HG02571 (cell line): ENCODE measurements at regions not wholly inside any gene's neighbourhood (a gene's known extent, or its start where the extent isn't known, plus 50 kb on each side); places are given as distances from the start of the nearest gene placed in this dataset.
"Not testable (repeated sequence)": the region's sequence is repeated elsewhere in the genome, so short reads cannot be mapped to it uniquely, and the experiment has no call there.

Source experiments
- ATAC-seq: cut with Tn5 transposase; IDR thresholded peaks from one replicate; pipeline ENCODE4 v1.9.1; 2021; ENCODE audit warnings: mild to moderate bottlenecking, moderate library complexity; ENCODE audit not compliant: unreplicated experiment

- peak; percentile 96 for ATAC-seq
Observed at GRCh38 chr1:229856009-229856650, 210.9 kb upstream of the GALNT2 start.

GRCh38 chr1:229857585-229857984 lies 209.5 kb upstream of the GALNT2 start:
- no peak for ATAC-seq

- no peak for ATAC-seq
Observed at GRCh38 chr1:229859026-229859425, 208.0 kb upstream of the GALNT2 start.

- ATAC-seq = no peak
Observed at GRCh38 chr1:229860926-229861325, 206.1 kb upstream of the GALNT2 start.

GRCh38 chr1:229862017-229862774 lies 204.8 kb upstream of the GALNT2 start:
- no peak for ATAC-seq

GRCh38 chr1:229863651-229864545 lies 203.1 kb upstream of the GALNT2 start:
- ATAC-seq = no peak

GRCh38 chr1:229864686-229865230 lies 202.3 kb upstream of the GALNT2 start:
- no peak for ATAC-seq

- not testable (repeated sequence) for ATAC-seq
Observed at GRCh38 chr1:229865321-229865720, 201.7 kb upstream of the GALNT2 start.

- ATAC-seq = no peak
Observed at GRCh38 chr1:229867726-229868125, 199.3 kb upstream of the GALNT2 start.

- no peak for ATAC-seq
Observed at GRCh38 chr1:229869240-229869639, 197.8 kb upstream of the GALNT2 start.

- no peak for ATAC-seq
Observed at GRCh38 chr1:229869687-229870086, 197.4 kb upstream of the GALNT2 start.

- no peak for ATAC-seq
Observed at GRCh38 chr1:229870381-229870780, 196.7 kb upstream of the GALNT2 start.

GRCh38 chr1:229871078-229871676 lies 195.9 kb upstream of the GALNT2 start:
- no peak for ATAC-seq

GRCh38 chr1:229874136-229874535 lies 192.9 kb upstream of the GALNT2 start:
- ATAC-seq = no peak

- ATAC-seq = no peak
Observed at GRCh38 chr1:229874609-229875008, 192.4 kb upstream of the GALNT2 start.

- no peak for ATAC-seq
Observed at GRCh38 chr1:229875086-229875485, 192.0 kb upstream of the GALNT2 start.

- no peak for ATAC-seq
Observed at GRCh38 chr1:229879746-229880145, 187.3 kb upstream of the GALNT2 start.

- no peak for ATAC-seq
Observed at GRCh38 chr1:229880271-229881170, 186.5 kb upstream of the GALNT2 start.

- ATAC-seq = no peak
Observed at GRCh38 chr1:229882621-229883020, 184.4 kb upstream of the GALNT2 start.
